Testis (tissue), 2 donors: ENCODE measurements at regions not wholly inside any gene's neighbourhood (a gene's known extent, or its start where the extent isn't known, plus 50 kb on each side); places are given as distances from the start of the nearest gene placed in this dataset.

Experiments used
- CTCF ChIP-seq, 3 experiments: fragments of 450-650 bp in 2 of 3; fragments of 200-600 bp in 1 of 3; sonication (generic) in 1 of 3; IDR thresholded peaks; one replicate each; pipeline ENCODE4 v1.5.1; 2016 to 2019; ENCODE audit warnings: antibody characterized with exemption in 3 of 3, mild to moderate bottlenecking in 2 of 3, moderate library complexity in 1 of 3
- POLR2A ChIP-seq: fragments of 450-650 bp; IDR thresholded peaks from one replicate; pipeline ENCODE4 v1.6.1; 2017; ENCODE audit warnings: antibody characterized with exemption, mild to moderate bottlenecking, moderate library complexity

DNA sequence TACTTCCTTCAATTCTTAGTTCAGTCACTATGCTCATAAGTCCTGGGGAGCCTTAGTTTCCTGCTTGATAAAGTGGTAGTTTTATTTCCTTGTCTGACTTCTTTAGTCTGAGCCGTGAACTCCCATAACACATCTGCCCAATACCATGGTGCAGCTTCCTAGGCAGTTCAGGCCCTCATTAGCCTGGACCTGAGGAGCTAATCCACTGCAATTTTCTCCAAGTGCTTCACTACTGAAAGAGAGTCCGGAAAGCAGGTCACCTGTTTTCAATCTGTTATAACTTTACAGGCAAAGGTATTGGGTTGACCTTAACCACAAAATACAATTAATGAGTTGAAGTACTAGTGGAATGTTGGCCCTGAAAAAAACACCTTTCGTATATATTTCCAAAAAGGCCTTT is 245.4 kb upstream of the BOD1L1 start:
- TF ChIP-seq CTCF (IDR thresholded peaks at IDR 0.05) (no peak), POLR2A (no peak)
